HEK293T (cell line): ENCODE measurements at regions not wholly inside any gene's neighbourhood (a gene's known extent, or its start where the extent isn't known, plus 50 kb on each side); places are given as distances from the start of the nearest gene placed in this dataset.

Experiments
- BHLHE40 ChIP-seq: fragments of 450-650 bp; IDR thresholded peaks from 2 replicates; pipeline ENCODE4 v1.6.1; 2016; ENCODE audit warnings: mild to moderate bottlenecking, moderate library complexity, borderline replicate concordance
- FOXA1 ChIP-seq: fragments of 450-650 bp; IDR thresholded peaks from 2 replicates; pipeline ENCODE4 v1.6.1; 2016; ENCODE audit warnings: mild to moderate bottlenecking
- FOXK2 ChIP-seq: fragments of 450-650 bp; IDR thresholded peaks from 2 replicates; pipeline ENCODE4 v1.6.1; 2016; ENCODE audit warnings: mild to moderate bottlenecking
- FOXM1 ChIP-seq: fragments of 450-650 bp; IDR thresholded peaks from 2 replicates; pipeline ENCODE4 v1.6.1; 2017; ENCODE audit warnings: mild to moderate bottlenecking, borderline replicate concordance
- HDGF ChIP-seq: fragments of 450-650 bp; IDR thresholded peaks from 2 replicates; pipeline ENCODE4 v1.6.1; 2017; ENCODE audit warnings: antibody characterized with exemption, borderline replicate concordance
- NFRKB ChIP-seq: fragments of 450-650 bp; IDR thresholded peaks from 2 replicates; pipeline ENCODE4 v1.6.1; 2016; ENCODE audit warnings: mild to moderate bottlenecking, moderate library complexity
- SP1 ChIP-seq: fragments of 450-650 bp; IDR thresholded peaks from 2 replicates; pipeline ENCODE4 v1.6.1; 2017
- TARDBP ChIP-seq: fragments of 450-650 bp; IDR thresholded peaks from 2 replicates; pipeline ENCODE4 v1.6.1; 2016
- ZNF384 ChIP-seq: fragments of 450-650 bp; IDR thresholded peaks from 2 replicates; pipeline ENCODE4 v1.6.1; 2016

- TF ChIP-seq FOXM1 (no peak), TARDBP (no peak), ZNF384 (no peak), SP1 (no peak), BHLHE40 (no peak), HDGF (no peak), FOXA1 (no peak), NFRKB (no peak), FOXK2 (no peak)
Measured at GRCh38 chr6:147662646-147663045, 154.2 kb downstream of the SAMD5 start.
